OCI-LY1 (cell line): ENCODE measurements at regions not wholly inside any gene's neighbourhood (a gene's known extent, or its start where the extent isn't known, plus 50 kb on each side); places are given as distances from the start of the nearest gene placed in this dataset.

Experiments used
- H2AFZ ChIP-seq: fragments of 200-600 bp; sonication (generic), shearing (Covaris generic); 2 replicates; pipeline ENCODE4 v1.6.0; 2014; ENCODE audit warnings: antibody characterized with exemption, mild to moderate bottlenecking, low read length
- H3F3A ChIP-seq: fragments of 200-600 bp; sonication (generic), shearing (Covaris generic); 2 replicates; pipeline ENCODE4 v1.6.0; 2014; ENCODE audit warnings: mild to moderate bottlenecking, antibody characterized with exemption, low read length, moderate library complexity; ENCODE audit not compliant: insufficient read depth
- H3K27ac ChIP-seq: fragments of 200-600 bp; sonication (generic); 2 replicates; pipeline ENCODE4 v1.5.1; 2014; ENCODE audit warnings: low read length, mixed run types, mild to moderate bottlenecking, low read depth; ENCODE audit not compliant: poor library complexity, severe bottlenecking
- H3K27me3 ChIP-seq: fragments of 200-600 bp; sonication (generic); 2 replicates; pipeline ENCODE4 v1.6.0; 2014; ENCODE audit warnings: antibody characterized with exemption, mild to moderate bottlenecking, low read length, moderate library complexity; ENCODE audit not compliant: insufficient read depth
- H3K36me3 ChIP-seq: fragments of 200-600 bp; sonication (generic); 2 replicates; pipeline ENCODE4 v1.6.1; 2014; ENCODE audit warnings: mild to moderate bottlenecking, antibody characterized with exemption, low read length, moderate library complexity, mixed read lengths; ENCODE audit not compliant: insufficient read depth
- H3K4me1 ChIP-seq: fragments of 200-600 bp; sonication (generic); 2 replicates; pipeline ENCODE4 v1.5.1; 2014; ENCODE audit warnings: mild to moderate bottlenecking, low read length, moderate library complexity; ENCODE audit not compliant: insufficient read depth, severe bottlenecking
- H3K4me2 ChIP-seq: fragments of 200-600 bp; sonication (generic), shearing (Covaris generic); 2 replicates; pipeline ENCODE4 v1.6.1; 2014; ENCODE audit warnings: low read length
- H3K4me3 ChIP-seq: fragments of 200-600 bp; sonication (generic); 2 replicates; pipeline ENCODE4 v1.5.1; 2014; ENCODE audit warnings: low read length, low read depth, mild to moderate bottlenecking, mixed read lengths; ENCODE audit not compliant: poor library complexity, severe bottlenecking
- H3K79me2 ChIP-seq: fragments of 200-600 bp; shearing (Covaris generic); 2 replicates; pipeline ENCODE4 v1.6.1; 2016; ENCODE audit warnings: mixed run types, low read length, mixed read lengths; ENCODE audit not compliant: insufficient read depth
- H3K9ac ChIP-seq: fragments of 200-600 bp; sonication (generic), shearing (Covaris generic); 2 replicates; pipeline ENCODE4 v1.6.1; 2014; ENCODE audit warnings: mild to moderate bottlenecking, low read length, mixed read lengths
- H3K9me2 ChIP-seq: fragments of 200-600 bp; sonication (generic), shearing (Covaris generic); 2 replicates; pipeline ENCODE4 v1.6.1; 2014; ENCODE audit warnings: low read depth, mild to moderate bottlenecking, low read length, mixed read lengths
- H3K9me3 ChIP-seq: fragments of 200-600 bp; shearing (Covaris generic); 2 replicates; pipeline ENCODE4 v1.6.1; 2014; ENCODE audit warnings: low read length, mixed read lengths
- H4K20me1 ChIP-seq: fragments of 200-600 bp; sonication (generic), shearing (Covaris generic); 2 replicates; pipeline ENCODE4 v1.6.0; 2016; ENCODE audit warnings: mild to moderate bottlenecking, low read length; ENCODE audit not compliant: insufficient read depth
- CTCF ChIP-seq: fragments of 200-600 bp; sonication (generic), shearing (Covaris generic); IDR thresholded peaks from 2 replicates; pipeline ENCODE4 v1.5.1; 2017; ENCODE audit warnings: mild to moderate bottlenecking, antibody characterized with exemption, low read length, moderate library complexity, mixed read lengths
- EZH2 ChIP-seq: fragments of 200-600 bp; sonication (generic), shearing (Covaris generic); IDR thresholded peaks from 2 replicates; pipeline ENCODE4 v1.8.0; 2017; ENCODE audit warnings: borderline replicate concordance, mixed run types, mild to moderate bottlenecking, antibody characterized with exemption, low read length, moderate library complexity, mixed read lengths

GRCh38 chr13:76708138-76708688 lies 178.0 kb downstream of the KCTD12 start:
- Histone ChIP-seq H3K36me3 (no peaks in the 10 kb centered on the region), H3K4me3 (no peak overlapping the region), H3K4me1 (no peaks in the 10 kb centered on the region), H3K4me2 (no peak overlapping the region), H4K20me1 (no peaks in the 10 kb centered on the region), H3K79me2 (no peaks in the 10 kb centered on the region), H3K9ac (no peak overlapping the region), H2AFZ (no peak overlapping the region), H3K27me3 (no peaks in the 10 kb centered on the region), H3K9me3 (no peaks in the 10 kb centered on the region), H3F3A (no peaks in the 10 kb centered on the region), H3K27ac (no peak overlapping the region), H3K9me2 (no peaks in the 10 kb centered on the region)
- TF ChIP-seq EZH2: no peak
- no peak for TF ChIP-seq CTCF

- Histone ChIP-seq H3K36me3 (no peaks in the 10 kb centered on the region), H4K20me1 (no peaks in the 10 kb centered on the region), H3F3A (no peaks in the 10 kb centered on the region), H3K4me3 (no peak overlapping the region), H3K9me2 (no peaks in the 10 kb centered on the region), H3K9me3 (no peaks in the 10 kb centered on the region), H2AFZ (no peak overlapping the region), H3K4me2 (no peak overlapping the region), H3K27ac (no peak overlapping the region), H3K27me3 (no peaks in the 10 kb centered on the region), H3K9ac (no peak overlapping the region), H3K4me1 (no peaks in the 10 kb centered on the region), H3K79me2 (no peaks in the 10 kb centered on the region)
- no peak for TF ChIP-seq CTCF
- TF ChIP-seq EZH2: no peak
Measured at GRCh38 chr13:76707360-76707759, 178.8 kb downstream of the KCTD12 start.

GRCh38 chr13:76703621-76704288 lies 182.4 kb downstream of the KCTD12 start:
- Histone ChIP-seq H3K36me3 (no peaks in the 10 kb centered on the region), H4K20me1 (no peaks in the 10 kb centered on the region), H3K4me1 (no peaks in the 10 kb centered on the region), H3K27ac (no peak overlapping the region), H3K9me2 (no peaks in the 10 kb centered on the region), H3K9me3 (no peaks in the 10 kb centered on the region), H3K4me2 (no peak overlapping the region), H3K9ac (no peak overlapping the region), H2AFZ (no peak overlapping the region), H3K27me3 (no peaks in the 10 kb centered on the region), H3F3A (no peaks in the 10 kb centered on the region), H3K4me3 (no peak overlapping the region), H3K79me2 (no peaks in the 10 kb centered on the region)
- TF ChIP-seq CTCF: no peak
- no peak for TF ChIP-seq EZH2
